GM18511 (cell line): ENCODE measurements at regions not wholly inside any gene's neighbourhood (a gene's known extent, or its start where the extent isn't known, plus 50 kb on each side); places are given as distances from the start of the nearest gene placed in this dataset.
A peak's percentile ranks its signal among the peaks of the same experiment; 100 is the strongest.
"Not testable (repeated sequence)": the region's sequence is repeated elsewhere in the genome, so short reads cannot be mapped to it uniquely, and the experiment has no call there.

Experiments
- ATAC-seq: cut with Tn5 transposase; IDR thresholded peaks from one replicate; pipeline ENCODE4 v1.9.1; 2021; ENCODE audit warnings: mild to moderate bottlenecking, moderate library complexity; ENCODE audit not compliant: unreplicated experiment

- no peak for ATAC-seq
Measured at GRCh38 chr3:102682741-102683140, 247.9 kb downstream of the ZPLD1 start.

GRCh38 chr3:102686792-102687191, 252.0 kb downstream of the ZPLD1 start:
- ATAC-seq: no peak

GRCh38 chr3:102687851-102688555, 253.2 kb downstream of the ZPLD1 start:
- no peak for ATAC-seq

- ATAC-seq: no peak
Measured at GRCh38 chr3:102688556-102688930, 253.7 kb downstream of the ZPLD1 start.

- no peak for ATAC-seq
Measured at GRCh38 chr3:102691507-102691906, 256.7 kb downstream of the ZPLD1 start.

- ATAC-seq: no peak
Measured at GRCh38 chr3:102699104-102699818, 264.4 kb downstream of the ZPLD1 start.

GRCh38 chr3:102699819-102700140, 265.0 kb downstream of the ZPLD1 start:
- no peak for ATAC-seq

- ATAC-seq: no peak
Measured at GRCh38 chr3:102712896-102713295, 278.1 kb downstream of the ZPLD1 start.

GRCh38 chr3:102714567-102714966, 279.8 kb downstream of the ZPLD1 start:
- ATAC-seq: peak; percentile 27

- ATAC-seq: peak; percentile 97
Measured at GRCh38 chr3:102715030-102715697, 280.3 kb downstream of the ZPLD1 start.

- no peak for ATAC-seq
Measured at GRCh38 chr3:102718651-102719050, 283.8 kb downstream of the ZPLD1 start.

GRCh38 chr3:102722317-102722716, 287.5 kb downstream of the ZPLD1 start:
- no peak for ATAC-seq

- ATAC-seq: no peak
Measured at GRCh38 chr3:102727340-102727739, 292.5 kb downstream of the ZPLD1 start.

- not testable (repeated sequence) for ATAC-seq
Measured at GRCh38 chr3:102732581-102732980, 297.8 kb downstream of the ZPLD1 start.

GRCh38 chr3:102733791-102734563, 299.2 kb downstream of the ZPLD1 start:
- no peak for ATAC-seq

GRCh38 chr3:102735311-102735710, 300.5 kb downstream of the ZPLD1 start:
- ATAC-seq: no peak

GRCh38 chr3:102736288-102736974, 301.6 kb downstream of the ZPLD1 start:
- ATAC-seq: no peak

- no peak for ATAC-seq
Measured at GRCh38 chr3:102736975-102737304, 302.1 kb downstream of the ZPLD1 start.

- ATAC-seq: no peak
Measured at GRCh38 chr3:102737353-102737752, 302.5 kb downstream of the ZPLD1 start.

- no peak for ATAC-seq
Measured at GRCh38 chr3:102741105-102741504, 306.3 kb downstream of the ZPLD1 start.

- ATAC-seq: no peak
Measured at GRCh38 chr3:102741694-102742093, 306.9 kb downstream of the ZPLD1 start.
